ENCODE measurements at regions not wholly inside any gene's neighbourhood (a gene's known extent, or its start where the extent isn't known, plus 50 kb on each side); places are given as distances from the start of the nearest gene placed in this dataset.

GRCh38 chr16:13542284-13542683, 377.7 kb upstream of the ERCC4 start:
- Histone ChIP-seq H3K9ac (ENCODE audit: low read length) (no peak overlapping the region), H3K27ac (ENCODE audit: low read depth, low read length) (no peak overlapping the region), H3K4me2 (ENCODE audit: low read length) (no peak overlapping the region), H3K4me3 (replicated peaks in 1 of 2; ENCODE audit: low read depth in 1 of 2, low read length in 2 of 2) (no peak overlapping the region), H2AFZ (ENCODE audit: low read depth, low read length, poor library complexity, severe bottlenecking) (no peak overlapping the region), H3K27me3 (ENCODE audit: insufficient read depth, low read length) (no peaks in the 10 kb centered on the region), H3K9me2 (ENCODE audit: insufficient read depth) (no peaks in the 10 kb centered on the region), H4K20me1 (ENCODE audit: insufficient read depth) (no peaks in the 10 kb centered on the region), H3K36me3 (ENCODE audit: control insufficient read depth in 1 of 2, insufficient read depth in 2 of 2, low read length in 2 of 2) (no peaks in the 10 kb centered on the region; a peak in 1 of 4 replicates), H3K79me2 (ENCODE audit: insufficient read depth, low read length) (no peaks in the 10 kb centered on the region), H3K9me3 (ENCODE audit: control insufficient read depth in 1 of 2, insufficient read depth in 1 of 2, low read depth in 1 of 2, low read length in 2 of 2) (no peaks in the 10 kb centered on the region; a peak in 1 of 4 replicates), H3K4me1 (ENCODE audit: control insufficient read depth in 1 of 2, insufficient read depth in 2 of 2, low read length in 2 of 2) (no peaks in the 10 kb centered on the region)
- no peak for DNase-seq (ENCODE audit: low read depth, low spot score)
- intact Hi-C loops (cut with micrococcal nuclease) = no loop called here
- no peak for ATAC-seq
- POLR2A ChIA-PET = no interaction called here
- RAD21 ChIA-PET (ENCODE audit: low non-redundant PET in 1 of 2, low total read pairs in 2 of 2, uncharacterized antibody in 2 of 2, unreplicated experiment in 2 of 2) = no interaction called here
- TF ChIP-seq YY1 (IDR thresholded peaks at IDR 0.05; ENCODE audit: extremely low read depth, insufficient replicate concordance, low read depth, low read length) (no peak), ZFX (IDR thresholded peaks at IDR 0.05) (no peak), ELF1 (IDR thresholded peaks at IDR 0.05; ENCODE audit: borderline replicate concordance, low read depth) (no peak)
- no TSS peak for BruUV-seq (replicated peaks)
- CTCF ChIA-PET = no interaction called here

GRCh38 chr16:13543850-13544249, 376.1 kb upstream of the ERCC4 start:
- no TSS peak for BruUV-seq (replicated peaks)
- Histone ChIP-seq H3K27ac (ENCODE audit: low read depth, low read length) (no peak overlapping the region), H3K79me2 (ENCODE audit: insufficient read depth, low read length) (no peaks in the 10 kb centered on the region), H3K4me1 (ENCODE audit: control insufficient read depth in 1 of 2, insufficient read depth in 2 of 2, low read length in 2 of 2) (no peaks in the 10 kb centered on the region), H2AFZ (ENCODE audit: low read depth, low read length, poor library complexity, severe bottlenecking) (no peak overlapping the region), H3K9ac (ENCODE audit: low read length) (no peak overlapping the region), H3K9me3 (ENCODE audit: control insufficient read depth in 1 of 2, insufficient read depth in 1 of 2, low read depth in 1 of 2, low read length in 2 of 2) (no peaks in the 10 kb centered on the region; a peak in 1 of 4 replicates), H3K4me2 (ENCODE audit: low read length) (no peak overlapping the region), H3K4me3 (replicated peaks in 1 of 2; ENCODE audit: low read depth in 1 of 2, low read length in 2 of 2) (no peak overlapping the region), H3K27me3 (ENCODE audit: insufficient read depth, low read length) (no peaks in the 10 kb centered on the region), H4K20me1 (ENCODE audit: insufficient read depth) (no peaks in the 10 kb centered on the region), H3K9me2 (ENCODE audit: insufficient read depth) (no peaks in the 10 kb centered on the region), H3K36me3 (ENCODE audit: control insufficient read depth in 1 of 2, insufficient read depth in 2 of 2, low read length in 2 of 2) (no peaks in the 10 kb centered on the region)
- ATAC-seq (no peak), DNase-seq (ENCODE audit: low read depth, low spot score) (no peak)
- ChIA-PET CTCF (no interaction called here), POLR2A (no interaction called here), RAD21 (ENCODE audit: low non-redundant PET in 1 of 2, low total read pairs in 2 of 2, uncharacterized antibody in 2 of 2, unreplicated experiment in 2 of 2) (no interaction called here)
- intact Hi-C loops (cut with micrococcal nuclease) = no loop called here
- no peak for TF ChIP-seq EZH2phosphoT487 (IDR thresholded peaks at IDR 0.05; ENCODE audit: borderline replicate concordance)
- no peak for TF ChIP-seq SRF (IDR thresholded peaks at IDR 0.05; ENCODE audit: low read depth)
- TF ChIP-seq CBX3 (IDR thresholded peaks at IDR 0.05; ENCODE audit: low read depth) = no peak
- no peak for TF ChIP-seq TCF7L2 (IDR thresholded peaks at IDR 0.05; ENCODE audit: borderline replicate concordance, extremely low read depth, insufficient read depth, insufficient read length)
- no peak for TF ChIP-seq ZFX (IDR thresholded peaks at IDR 0.05)
